Neuronal stem cell (in vitro differentiated cells): ENCODE measurements at regions not wholly inside any gene's neighbourhood (a gene's known extent, or its start where the extent isn't known, plus 50 kb on each side); places are given as distances from the start of the nearest gene placed in this dataset.
A peak's percentile ranks its signal among the peaks of the same experiment; 100 is the strongest.

ENCODE experiments used
- DNase-seq: peaks from one replicate; pipeline ENCODE4 v3.0.0-alpha.2; 2013; ENCODE audit warnings: low spot score
- H2AFZ ChIP-seq: one replicate; pipeline ENCODE4 v1.6.1; 2013; ENCODE audit warnings: mild to moderate bottlenecking, low read length, inconsistent platforms
- H2AK5ac ChIP-seq: 2 replicates; pipeline ENCODE4 v1.6.1; 2013; ENCODE audit warnings: low read depth, mild to moderate bottlenecking, inconsistent platforms, low read length, moderate library complexity, mixed read lengths
- H2BK120ac ChIP-seq: 2 replicates; pipeline ENCODE4 v1.6.1; 2013; ENCODE audit warnings: low read depth, mild to moderate bottlenecking, inconsistent platforms, low read length, moderate library complexity, mixed read lengths
- H2BK12ac ChIP-seq: one replicate; pipeline ENCODE4 v1.6.1; 2013; ENCODE audit warnings: low read length, inconsistent platforms
- H2BK15ac ChIP-seq: 2 replicates; pipeline ENCODE4 v1.6.1; 2013; ENCODE audit warnings: mild to moderate bottlenecking, low read length, inconsistent platforms, mixed read lengths
- H2BK5ac ChIP-seq: one replicate; pipeline ENCODE4 v1.6.1; 2013; ENCODE audit warnings: inconsistent platforms, mild to moderate bottlenecking, low read length, moderate library complexity
- H3K14ac ChIP-seq: one replicate; pipeline ENCODE4 v1.6.1; 2013; ENCODE audit warnings: low read length, inconsistent platforms
- H3K18ac ChIP-seq: 2 replicates; pipeline ENCODE4 v1.6.1; 2013; ENCODE audit warnings: low read length, inconsistent platforms
- H3K23ac ChIP-seq: 2 replicates; pipeline ENCODE4 v1.6.1; 2013; ENCODE audit warnings: low read depth, mild to moderate bottlenecking, mixed read lengths, low read length, inconsistent platforms; ENCODE audit not compliant: poor library complexity
- H3K27ac ChIP-seq: replicated peaks from 3 replicates; pipeline ENCODE4 v1.5.1; 2013; ENCODE audit warnings: low read length, inconsistent platforms
- H3K27me3 ChIP-seq, 3 experiments: 2 replicates each; pipeline ENCODE4 v1.6.1; 2013; ENCODE audit warnings: low read length in 3 of 3, mild to moderate bottlenecking in 2 of 3, inconsistent platforms in 1 of 3, low read depth in 1 of 3, mixed read lengths in 1 of 3, moderate library complexity in 1 of 3; ENCODE audit not compliant: control insufficient read depth in 3 of 3, insufficient read depth in 3 of 3
- H3K36me3 ChIP-seq, 2 donors: replicated peaks in 1 of 2; 2 replicates each; pipeline ENCODE4 v1.6.1; 2013; ENCODE audit warnings: low read length in 2 of 2; ENCODE audit not compliant: control insufficient read depth in 2 of 2, insufficient read depth in 2 of 2
- H3K4ac ChIP-seq: 2 replicates; pipeline ENCODE4 v1.6.1; 2013; ENCODE audit warnings: inconsistent platforms, mild to moderate bottlenecking, low read length, moderate library complexity
- H3K4me1 ChIP-seq, 2 donors: 1 replicate in 1 of 2; 2 replicates in 1 of 2; pipeline ENCODE4 v1.6.1; 2013; ENCODE audit warnings: low read length in 2 of 2, low read depth in 1 of 2; ENCODE audit not compliant: control insufficient read depth in 2 of 2, insufficient read depth in 1 of 2
- H3K4me2 ChIP-seq: one replicate; pipeline ENCODE4 v1.6.1; 2013; ENCODE audit warnings: mild to moderate bottlenecking, low read length, inconsistent platforms; ENCODE audit not compliant: insufficient read depth, poor library complexity, severe bottlenecking
- H3K4me3 ChIP-seq, 2 donors: 2 replicates each; pipeline ENCODE4 v1.5.1; 2013; ENCODE audit warnings: low read length in 2 of 2, mild to moderate bottlenecking in 2 of 2, inconsistent platforms in 1 of 2, moderate library complexity in 1 of 2
- H3K79me1 ChIP-seq: one replicate; pipeline ENCODE4 v1.6.1; 2013; ENCODE audit warnings: low read depth, mild to moderate bottlenecking, inconsistent platforms, low read length, moderate library complexity
- H3K9ac ChIP-seq: one replicate; pipeline ENCODE4 v1.6.1; 2013; ENCODE audit warnings: mild to moderate bottlenecking, low read depth, low read length, inconsistent platforms; ENCODE audit not compliant: poor library complexity
- H3K9me3 ChIP-seq, 2 donors: replicated peaks in 1 of 2; 2 replicates each; pipeline versions ENCODE3 to v1.6.1; 2013; ENCODE audit warnings: low read length in 2 of 2, mild to moderate bottlenecking in 2 of 2, inconsistent platforms in 1 of 2, low read depth in 1 of 2, mixed read lengths in 1 of 2, moderate library complexity in 1 of 2; ENCODE audit not compliant: control insufficient read depth in 2 of 2, insufficient read depth in 1 of 2
- H4K8ac ChIP-seq: one replicate; pipeline ENCODE4 v1.6.1; 2013; ENCODE audit warnings: low read depth, mild to moderate bottlenecking, inconsistent platforms, low read length, moderate library complexity
- H4K91ac ChIP-seq: one replicate; pipeline ENCODE4 v1.6.1; 2013; ENCODE audit warnings: low read length, low read depth, mild to moderate bottlenecking, inconsistent platforms; ENCODE audit not compliant: poor library complexity
- WGBS, 2 donors: extraction: QIAGEN DNeasy Blood & Tissue Kit; methylation state at CpG; one replicate each; pipeline ENCODE4 v1.1.7; 2013; ENCODE audit warnings: missing lambda C conversion rate in 2 of 2, mixed read lengths in 1 of 2; ENCODE audit not compliant: insufficient read length in 2 of 2, insufficient replicate concordance in 1 of 2; ENCODE audit errors: extremely low coverage in 2 of 2; 5-methylcytosine and 5-hydroxymethylcytosine counted together

- H2BK12ac ChIP-seq, result no peak overlapping the region
- H2AFZ ChIP-seq, result no peak overlapping the region
- H3K4me1 ChIP-seq, result peaks cover 0 to 3% of the 10 kb centered on the region in 2 donors
- no peaks in the 10 kb centered on the region for H3K36me3 ChIP-seq
- no peak overlapping the region for H2AK5ac ChIP-seq
- H3K14ac ChIP-seq, result no peak overlapping the region
- H4K91ac ChIP-seq, result no peak overlapping the region
- no peaks in the 10 kb centered on the region for H3K9me3 ChIP-seq
- H3K9ac ChIP-seq, result no peak overlapping the region
- DNase-seq, result no peak
- H3K23ac ChIP-seq, result no peak overlapping the region
- peak overlapping the region; percentile 69 for H2BK15ac ChIP-seq
- no peak overlapping the region for H3K4me3 ChIP-seq
- WGBS, 2 donors, result no CpG with 5 or more reads among the region's 9 CpGs
- no peak overlapping the region for H2BK5ac ChIP-seq
- H3K27ac ChIP-seq, result no peak overlapping the region
- H3K4ac ChIP-seq, result no peak overlapping the region
- no peaks in the 10 kb centered on the region for H3K27me3 ChIP-seq
- H4K8ac ChIP-seq, result no peak overlapping the region
- H2BK120ac ChIP-seq, result no peak overlapping the region
- no peak overlapping the region for H3K4me2 ChIP-seq
- no peaks in the 10 kb centered on the region for H3K79me1 ChIP-seq
- peak overlapping the region; percentile 6 for H3K18ac ChIP-seq
Measured at GRCh38 chr17:74040291-74040690, 163.2 kb upstream of the RPL38 start.

GRCh38 chr17:74040729-74041128 is 162.7 kb upstream of the RPL38 start:
- H2BK120ac ChIP-seq, result no peak overlapping the region
- no peaks in the 10 kb centered on the region for H3K27me3 ChIP-seq
- no peak overlapping the region for H4K8ac ChIP-seq
- no peak overlapping the region for H3K4ac ChIP-seq
- no peak for DNase-seq
- no CpG with 5 or more reads among the region's 12 CpGs for WGBS, 2 donors
- no peak overlapping the region for H2AFZ ChIP-seq
- no peak overlapping the region for H2BK5ac ChIP-seq
- no peak overlapping the region for H3K9ac ChIP-seq
- H3K9me3 ChIP-seq, result no peaks in the 10 kb centered on the region
- peaks cover 0 to 3% of the 10 kb centered on the region in 2 donors for H3K4me1 ChIP-seq
- H3K23ac ChIP-seq, result no peak overlapping the region
- no peak overlapping the region for H4K91ac ChIP-seq
- no peak overlapping the region for H2BK12ac ChIP-seq
- no peak overlapping the region for H3K18ac ChIP-seq
- H3K79me1 ChIP-seq, result no peaks in the 10 kb centered on the region
- no peaks in the 10 kb centered on the region for H3K36me3 ChIP-seq
- no peak overlapping the region for H3K27ac ChIP-seq
- peak overlapping the region; percentile 13 for H2AK5ac ChIP-seq
- H3K4me2 ChIP-seq, result no peak overlapping the region
- peak overlapping the region; percentile 69 for H2BK15ac ChIP-seq
- H3K14ac ChIP-seq, result peak overlapping the region; percentile 90
- H3K4me3 ChIP-seq, result no peak overlapping the region

DNA sequence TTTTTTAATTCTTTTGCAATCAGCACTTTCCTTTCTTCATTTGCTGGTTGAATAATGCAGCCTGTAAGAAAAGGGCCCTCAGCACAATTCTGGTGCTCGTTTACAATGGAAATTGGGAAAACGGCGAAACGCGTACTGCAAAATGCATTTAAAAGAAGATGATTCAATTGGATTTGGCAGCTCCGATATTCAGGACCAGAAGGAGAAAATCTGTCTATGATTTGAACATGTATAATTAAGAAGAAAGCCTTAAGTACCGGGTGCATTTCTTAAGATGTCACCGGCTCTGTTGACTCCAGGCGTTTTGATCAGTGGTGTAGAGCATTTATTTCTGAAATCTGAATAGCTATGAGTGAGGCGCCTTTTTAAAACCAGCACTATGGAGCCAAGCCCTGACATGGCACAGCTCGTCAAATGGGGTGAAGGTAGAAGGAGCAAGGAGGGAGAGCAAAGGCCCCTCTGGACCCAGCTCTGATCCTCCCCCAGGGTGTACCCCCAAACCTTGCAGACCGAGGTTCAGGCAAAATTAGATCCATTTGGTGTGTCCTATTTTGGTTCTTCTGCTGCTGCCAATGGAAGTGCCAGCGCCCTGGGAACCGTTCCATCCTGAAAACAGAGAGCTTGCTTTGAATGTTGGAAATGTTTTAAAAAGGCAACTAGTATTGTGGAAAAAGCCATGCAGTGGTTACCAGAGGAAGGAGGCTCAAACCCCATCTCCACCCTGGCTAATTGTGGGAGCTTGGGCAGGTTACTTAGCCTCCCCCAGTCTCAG is 161.4 kb upstream of the RPL38 start:
- H3K79me1 ChIP-seq, result no peaks in the 10 kb centered on the region
- no peak overlapping the region for H3K4me2 ChIP-seq
- no peaks in the 10 kb centered on the region for H3K36me3 ChIP-seq
- peak overlapping the region; percentile 23 for H2AK5ac ChIP-seq
- DNase-seq, result no peak
- H3K9ac ChIP-seq, result no peak overlapping the region
- H2AFZ ChIP-seq, result no peak overlapping the region
- no peak overlapping the region for H4K91ac ChIP-seq
- H2BK15ac ChIP-seq, result no peak overlapping the region
- H3K4me1 ChIP-seq, result peaks cover 0 to 3% of the 10 kb centered on the region in 2 donors
- WGBS, 2 donors, result no CpG with 5 or more reads among the region's 14 CpGs
- no peak overlapping the region for H3K4me3 ChIP-seq
- H2BK120ac ChIP-seq, result no peak overlapping the region
- no peaks in the 10 kb centered on the region for H3K9me3 ChIP-seq
- no peak overlapping the region for H3K18ac ChIP-seq
- no peak overlapping the region for H2BK5ac ChIP-seq
- H4K8ac ChIP-seq, result no peak overlapping the region
- H2BK12ac ChIP-seq, result no peak overlapping the region
- H3K27ac ChIP-seq, result no peak overlapping the region
- no peak overlapping the region for H3K14ac ChIP-seq
- no peak overlapping the region for H3K4ac ChIP-seq
- no peak overlapping the region for H3K23ac ChIP-seq
- H3K27me3 ChIP-seq, result no peaks in the 10 kb centered on the region

DNA sequence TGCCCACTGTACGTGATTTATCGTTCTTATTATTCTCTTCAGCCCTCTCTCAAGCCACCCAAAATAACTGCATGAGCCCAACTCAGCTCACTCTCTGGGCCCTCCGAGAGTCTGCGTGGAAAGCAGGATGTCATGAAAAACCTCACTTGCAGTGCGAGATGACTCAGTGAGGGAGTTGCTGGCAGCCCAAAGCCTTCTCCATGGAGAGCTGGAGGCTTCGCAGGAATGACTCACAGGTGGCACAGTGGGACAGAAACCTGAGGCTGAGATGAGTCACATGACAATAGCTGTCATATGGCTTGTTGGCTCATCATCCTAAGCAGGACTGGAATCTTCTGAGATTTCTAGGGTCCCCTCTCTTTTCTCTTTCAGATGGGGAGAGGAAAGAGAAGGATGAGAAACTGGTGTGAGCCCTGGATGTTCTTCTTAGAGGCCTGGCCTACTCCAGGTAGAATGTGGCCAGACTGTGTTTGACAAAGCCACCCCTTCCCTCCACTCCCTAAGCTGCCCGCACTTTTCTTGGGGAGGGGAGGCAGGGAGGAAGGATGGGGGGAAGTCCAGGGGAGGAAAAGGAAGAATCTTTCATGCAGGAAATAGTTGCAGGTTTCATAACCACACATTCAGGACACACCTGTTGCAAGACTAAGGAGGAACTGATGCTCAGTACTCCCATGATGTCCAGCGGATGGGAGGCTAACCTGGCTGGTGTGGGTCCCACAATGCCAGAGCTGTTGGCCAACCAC is 160.6 kb upstream of the RPL38 start:
- no peak overlapping the region for H3K4me3 ChIP-seq
- no peak overlapping the region for H3K4ac ChIP-seq
- no peak overlapping the region for H2AFZ ChIP-seq
- H2AK5ac ChIP-seq, result peak overlapping the region; percentile 90
- H2BK12ac ChIP-seq, result no peak overlapping the region
- WGBS, 2 donors, result no CpG with 5 or more reads among the region's 8 CpGs
- no peak overlapping the region for H3K27ac ChIP-seq
- H4K8ac ChIP-seq, result no peak overlapping the region
- H2BK15ac ChIP-seq, result peak overlapping the region; percentile 77
- peaks cover 0 to under 1% (median 0%) of the 10 kb centered on the region in 3 experiments for H3K27me3 ChIP-seq
- H3K23ac ChIP-seq, result no peak overlapping the region
- no peak overlapping the region for H3K14ac ChIP-seq
- H3K4me1 ChIP-seq, result no peaks in the 10 kb centered on the region
- H2BK5ac ChIP-seq, result no peak overlapping the region
- H3K36me3 ChIP-seq, result no peaks in the 10 kb centered on the region
- H2BK120ac ChIP-seq, result no peak overlapping the region
- H4K91ac ChIP-seq, result no peak overlapping the region
- no peaks in the 10 kb centered on the region for H3K9me3 ChIP-seq
- H3K18ac ChIP-seq, result peak overlapping the region; percentile 33
- H3K79me1 ChIP-seq, result no peaks in the 10 kb centered on the region
- DNase-seq, result no peak
- no peak overlapping the region for H3K9ac ChIP-seq
- no peak overlapping the region for H3K4me2 ChIP-seq
